GM12874 (cell line): ENCODE measurements at regions not wholly inside any gene's neighbourhood (a gene's known extent, or its start where the extent isn't known, plus 50 kb on each side); places are given as distances from the start of the nearest gene placed in this dataset.

Experiments
- TF ChIP-seq, protein P1 (sequence below): IDR thresholded peaks from 2 replicates; pipeline ENCODE4 v1.5.1; 2011; ENCODE audit warnings: low read depth, mild to moderate bottlenecking, control low read depth, low read length, moderate library complexity; ENCODE audit not compliant: insufficient read depth

DNA sequence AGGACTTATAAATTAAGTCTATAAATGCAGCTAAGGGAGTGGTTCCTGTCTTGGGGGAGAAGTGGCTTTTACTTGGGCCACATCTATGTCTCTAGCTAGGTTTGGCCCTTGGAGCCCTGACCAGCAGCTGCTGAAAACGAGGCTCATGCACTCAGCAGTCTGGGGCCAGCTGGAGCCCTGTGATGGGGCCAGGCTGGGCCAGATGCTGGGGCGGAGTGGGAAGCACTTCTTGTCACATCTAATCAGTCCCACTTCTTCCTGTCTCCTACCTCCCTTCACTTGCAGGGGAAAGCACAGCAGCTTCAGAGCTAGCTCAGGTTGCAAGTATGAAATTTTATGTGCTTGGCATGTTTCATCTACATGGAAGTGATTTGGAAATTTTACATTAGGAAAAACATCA, 209.9 kb upstream of the ROPN1 start:
- TF ChIP-seq, protein P1, sequence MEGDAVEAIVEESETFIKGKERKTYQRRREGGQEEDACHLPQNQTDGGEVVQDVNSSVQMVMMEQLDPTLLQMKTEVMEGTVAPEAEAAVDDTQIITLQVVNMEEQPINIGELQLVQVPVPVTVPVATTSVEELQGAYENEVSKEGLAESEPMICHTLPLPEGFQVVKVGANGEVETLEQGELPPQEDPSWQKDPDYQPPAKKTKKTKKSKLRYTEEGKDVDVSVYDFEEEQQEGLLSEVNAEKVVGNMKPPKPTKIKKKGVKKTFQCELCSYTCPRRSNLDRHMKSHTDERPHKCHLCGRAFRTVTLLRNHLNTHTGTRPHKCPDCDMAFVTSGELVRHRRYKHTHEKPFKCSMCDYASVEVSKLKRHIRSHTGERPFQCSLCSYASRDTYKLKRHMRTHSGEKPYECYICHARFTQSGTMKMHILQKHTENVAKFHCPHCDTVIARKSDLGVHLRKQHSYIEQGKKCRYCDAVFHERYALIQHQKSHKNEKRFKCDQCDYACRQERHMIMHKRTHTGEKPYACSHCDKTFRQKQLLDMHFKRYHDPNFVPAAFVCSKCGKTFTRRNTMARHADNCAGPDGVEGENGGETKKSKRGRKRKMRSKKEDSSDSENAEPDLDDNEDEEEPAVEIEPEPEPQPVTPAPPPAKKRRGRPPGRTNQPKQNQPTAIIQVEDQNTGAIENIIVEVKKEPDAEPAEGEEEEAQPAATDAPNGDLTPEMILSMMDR, result no peak

DNA sequence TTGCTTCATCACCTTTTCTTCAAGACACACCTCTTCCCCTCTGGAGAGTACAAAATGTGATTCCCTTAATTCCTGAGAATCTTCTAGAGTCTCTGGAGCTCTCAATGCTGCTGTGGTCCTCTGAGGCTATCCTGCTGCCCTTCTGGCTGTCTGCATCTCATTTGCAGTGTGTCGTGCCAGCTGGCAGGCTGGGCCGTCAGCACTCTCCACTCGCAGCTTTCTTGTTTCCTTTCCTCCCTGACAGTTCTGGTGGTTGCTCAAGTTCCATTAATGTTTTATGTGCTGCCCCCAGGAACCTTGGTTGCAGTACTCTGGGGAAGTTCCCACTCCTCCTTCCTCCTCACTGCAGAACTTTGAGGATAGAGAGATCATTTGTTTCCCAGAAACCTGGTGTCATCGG, 210.8 kb upstream of the ROPN1 start:
- TF ChIP-seq, protein P1, result no peak

DNA sequence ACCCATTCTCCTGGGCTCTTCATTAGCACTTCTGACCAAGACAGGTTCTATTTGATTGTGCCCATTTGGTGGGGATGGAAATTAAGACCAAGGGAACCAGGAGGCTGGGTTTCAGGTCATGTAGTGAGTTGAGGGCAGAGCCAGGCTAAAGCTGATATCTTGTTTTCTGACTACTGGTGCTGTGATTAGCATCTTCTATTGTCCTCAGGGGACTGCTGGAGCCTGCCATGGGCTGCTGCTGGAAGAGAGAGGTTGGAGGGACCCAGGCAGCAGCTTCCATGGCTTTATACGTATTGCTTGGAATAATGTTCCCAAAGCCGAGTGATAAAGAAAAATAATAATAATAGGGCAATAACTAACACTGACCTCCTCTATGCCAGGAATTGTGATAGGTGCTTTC, 211.4 kb upstream of the ROPN1 start:
- TF ChIP-seq, protein P1, result no peak

DNA sequence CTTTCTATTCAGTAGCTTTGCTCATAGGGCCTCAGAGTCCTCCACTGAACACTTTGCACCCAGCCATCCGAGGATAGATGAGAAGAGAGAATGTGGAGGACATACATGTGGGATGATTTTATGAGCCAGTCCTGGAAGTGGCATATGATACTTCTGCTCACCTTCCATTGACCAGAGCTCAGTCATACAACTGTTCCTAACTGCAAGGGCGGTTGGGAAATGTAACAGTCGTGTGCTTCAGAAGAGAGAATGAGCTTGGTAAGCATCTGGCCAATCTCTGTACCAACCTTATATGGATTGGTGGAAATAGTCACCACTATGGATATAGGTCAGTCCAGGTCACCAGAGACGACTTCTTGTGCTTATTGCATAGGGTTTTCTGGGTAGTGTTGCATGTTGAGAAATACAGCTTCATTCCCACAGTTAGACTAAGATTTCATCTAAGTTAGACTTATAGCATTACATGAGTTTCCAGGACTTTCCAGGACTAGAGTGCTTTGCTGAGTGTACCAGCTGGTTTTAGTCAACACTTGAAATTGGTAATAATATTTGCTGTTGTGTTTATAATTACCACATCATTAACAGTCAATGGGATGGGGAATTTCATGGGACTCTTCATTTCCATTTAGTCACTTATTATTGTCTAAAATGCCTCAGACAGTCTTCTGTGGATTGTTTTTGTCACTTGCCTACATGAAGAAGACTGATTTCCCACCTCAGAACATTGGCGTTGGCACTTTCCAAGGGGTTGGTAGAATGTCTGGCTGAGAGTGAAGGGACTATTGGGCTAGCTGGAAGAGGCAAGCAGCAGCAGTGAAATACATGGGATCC, 214.5 kb upstream of the ROPN1 start:
- TF ChIP-seq, protein P1, result no peak

DNA sequence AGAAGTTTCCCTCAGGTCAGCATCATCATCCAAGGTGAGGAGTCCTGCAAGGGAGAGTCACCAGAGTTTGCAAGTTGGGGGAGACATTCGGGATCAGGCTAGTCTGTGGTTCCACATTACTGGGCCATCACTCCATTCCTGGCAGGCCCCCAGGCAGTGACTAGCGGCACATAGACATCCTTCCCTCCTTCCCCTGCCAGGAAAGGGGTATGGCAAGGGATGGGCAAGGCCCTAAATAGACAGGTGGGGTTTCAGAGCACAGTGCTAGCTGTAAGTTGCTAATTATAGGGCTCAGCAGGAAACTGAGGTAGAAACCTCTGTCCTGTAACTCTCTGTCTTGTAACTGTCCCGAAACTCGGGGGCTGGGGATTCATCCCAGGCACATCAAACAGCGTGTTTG, 215.2 kb upstream of the ROPN1 start:
- TF ChIP-seq, protein P1, result no peak

DNA sequence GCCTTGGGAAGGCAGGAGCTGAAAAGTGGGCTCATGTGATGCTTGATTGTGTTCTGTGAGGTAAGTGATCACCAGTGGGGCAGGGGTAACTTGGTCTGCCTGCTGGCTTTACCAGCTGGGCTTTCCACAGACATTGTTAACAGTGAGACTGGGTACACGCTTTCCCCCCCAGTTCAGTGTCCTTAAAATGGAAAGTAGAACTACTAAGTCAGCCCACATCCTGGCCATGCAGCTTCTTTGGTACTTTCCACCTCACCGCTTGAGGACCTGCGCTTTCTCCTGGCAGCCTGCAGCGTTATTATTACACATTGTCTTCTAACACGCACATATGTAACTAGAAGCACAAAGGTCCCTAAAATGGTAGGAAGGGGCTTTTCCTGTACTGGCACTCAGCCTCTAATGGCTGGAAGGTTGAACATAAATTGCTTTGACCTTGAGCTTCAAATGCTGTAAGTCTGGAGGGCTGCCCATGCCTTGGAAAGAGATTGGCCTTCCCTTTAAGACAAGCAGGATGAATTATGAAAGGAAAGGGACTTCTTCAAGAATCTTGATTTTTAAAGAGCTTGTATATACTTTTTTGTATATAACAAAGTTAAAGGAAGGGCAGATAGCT, 216.1 kb upstream of the ROPN1 start:
- TF ChIP-seq, protein P1, result no peak

DNA sequence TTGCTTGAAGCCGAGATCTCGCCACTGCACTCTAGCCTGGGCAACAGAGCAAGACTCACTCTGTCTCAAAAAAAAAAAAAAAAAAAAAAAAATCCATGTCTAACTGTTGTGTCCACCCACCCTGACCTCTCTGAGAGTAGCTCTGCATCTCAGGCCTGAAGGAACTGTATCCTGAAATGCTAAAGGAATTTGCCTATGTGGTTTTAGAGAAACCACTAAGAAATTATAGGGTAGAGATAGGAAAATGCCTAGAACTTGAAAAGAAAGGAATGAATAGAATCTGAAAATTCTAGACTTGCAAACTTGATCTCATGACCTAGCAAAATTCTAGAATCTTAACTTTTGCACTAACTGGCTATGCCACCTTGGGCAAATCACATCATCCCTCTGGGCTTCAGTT, 217.5 kb upstream of the ROPN1 start:
- TF ChIP-seq, protein P1, result no peak
